ENCODE measurements at regions not wholly inside any gene's neighbourhood (a gene's known extent, or its start where the extent isn't known, plus 50 kb on each side); places are given as distances from the start of the nearest gene placed in this dataset.

DNA sequence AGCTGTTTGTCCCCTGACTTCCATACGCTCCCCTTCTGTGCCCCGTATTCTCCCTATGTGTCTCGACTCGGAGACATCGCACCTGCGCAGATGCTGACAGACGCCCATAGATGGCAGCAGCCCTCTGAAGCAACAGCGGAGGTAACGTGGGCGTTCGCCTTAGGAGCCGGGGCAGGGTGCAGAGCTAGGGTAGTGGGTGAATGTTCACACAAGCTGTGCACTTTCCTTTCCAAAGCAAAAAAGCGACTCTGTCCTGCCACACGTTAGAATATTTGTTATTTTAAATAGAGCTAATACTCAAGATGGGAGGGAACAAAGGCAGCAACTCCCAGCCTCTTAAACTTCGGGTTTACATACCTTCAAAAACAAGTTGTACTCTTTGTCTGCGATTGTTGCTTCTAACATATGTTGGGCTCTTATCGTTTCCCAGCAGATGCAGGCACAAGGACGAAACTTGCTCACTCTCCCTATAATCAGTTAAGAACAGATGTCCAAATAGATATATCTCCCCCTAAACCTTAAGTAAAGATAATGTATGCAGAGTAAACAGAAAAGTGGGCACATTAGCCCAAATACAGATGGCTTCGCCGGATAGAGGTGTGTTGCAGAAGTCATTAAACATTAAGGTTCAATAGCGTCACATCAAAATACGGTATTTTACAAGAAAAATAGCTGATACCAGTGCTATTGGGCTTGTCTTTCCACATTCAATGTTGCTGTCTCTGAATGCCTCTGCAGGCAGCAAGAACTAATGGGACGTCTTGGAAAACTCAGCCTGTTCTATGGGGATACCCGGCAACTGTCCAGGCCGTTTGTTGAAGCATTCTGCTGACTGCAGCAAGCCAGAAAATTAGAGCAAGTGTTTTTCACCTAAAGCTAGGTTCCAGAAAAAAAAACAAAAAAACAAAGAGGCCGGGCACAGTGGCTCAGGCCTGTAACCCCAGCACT, 340.3 kb upstream of the PRKCQ start:
- peak; percentile 70 for DNase-seq (ENCODE audit: low read depth)

DNA sequence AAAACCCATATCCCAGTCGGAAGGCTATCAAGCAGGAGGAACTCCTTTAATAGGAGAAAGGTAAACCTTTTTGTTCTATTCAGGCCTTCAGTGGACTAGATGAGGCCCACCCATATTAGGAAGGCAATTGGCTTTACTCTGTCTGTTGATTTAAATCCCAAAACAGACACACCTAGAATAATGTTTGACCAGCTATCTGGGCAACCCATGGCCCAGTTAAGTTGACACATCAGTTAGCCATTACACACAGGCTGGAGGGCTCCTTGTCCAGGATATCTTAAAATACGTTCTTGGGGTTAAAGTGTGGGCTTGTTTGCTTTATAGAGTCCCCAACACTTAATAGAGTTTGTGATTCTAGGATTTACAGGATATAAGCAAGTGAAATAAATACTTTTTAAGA, 339.0 kb upstream of the PRKCQ start:
- no peak for DNase-seq (ENCODE audit: low read depth)

DNA sequence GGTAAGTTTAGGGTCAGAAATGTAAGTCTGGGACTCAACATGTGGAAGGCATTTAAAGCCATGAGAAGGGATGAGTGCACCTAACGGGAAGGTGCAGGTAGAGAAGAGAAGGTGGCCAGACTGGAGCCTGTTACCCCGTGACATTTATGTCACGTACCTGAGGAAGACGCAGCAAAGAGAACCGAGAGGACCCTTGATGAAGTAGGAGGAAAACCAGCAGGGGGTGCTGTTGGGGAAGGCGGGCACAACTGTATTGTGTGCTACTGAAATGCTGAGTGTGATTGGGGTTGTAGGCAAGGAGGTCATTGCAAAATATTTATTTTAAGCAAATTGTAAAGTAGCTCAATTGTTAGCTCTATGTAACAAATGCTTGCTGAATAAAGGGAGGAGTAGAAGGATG, 338.2 kb upstream of the PRKCQ start:
- peak; percentile 59 for DNase-seq (ENCODE audit: low read depth)

DNA sequence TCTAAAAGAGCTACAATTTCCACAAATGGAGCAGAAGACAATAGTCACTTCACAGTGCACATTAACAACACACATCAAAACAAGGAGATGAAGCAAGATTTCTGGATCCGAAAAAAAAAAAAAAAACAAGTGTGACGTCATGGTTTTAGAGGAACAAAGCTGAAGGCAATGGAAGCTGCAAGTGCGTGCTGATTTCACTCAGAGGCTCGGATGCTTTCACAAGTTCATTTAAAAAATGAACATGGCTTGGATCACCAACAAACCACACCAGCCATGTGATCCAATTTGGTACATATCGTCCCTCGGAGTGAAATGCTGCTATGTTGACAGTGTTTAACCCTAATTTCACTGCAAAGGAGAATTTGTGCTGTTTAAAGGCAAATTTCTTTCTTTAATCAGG, 337.0 kb upstream of the PRKCQ start:
- DNase-seq (ENCODE audit: low read depth): no peak

DNA sequence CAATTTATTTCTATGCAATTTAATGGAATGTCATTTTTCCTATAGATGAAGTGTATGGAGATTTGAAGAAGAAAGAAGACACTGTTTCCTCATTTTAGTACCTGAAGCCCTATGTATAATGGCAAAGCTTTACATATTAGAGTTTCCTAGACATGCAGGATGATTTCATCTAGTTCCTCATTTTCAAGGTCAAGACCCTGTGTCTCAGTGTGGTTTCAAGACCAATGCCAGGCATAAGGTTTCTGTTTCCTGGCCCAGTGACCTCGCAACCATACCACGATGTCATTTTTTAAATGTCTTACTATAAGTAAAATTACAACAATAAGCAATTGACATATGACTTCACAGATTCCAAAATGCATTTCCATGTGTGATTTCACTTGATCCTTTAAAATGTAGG, 336.5 kb upstream of the PRKCQ start:
- no peak for DNase-seq (ENCODE audit: low read depth)

DNA sequence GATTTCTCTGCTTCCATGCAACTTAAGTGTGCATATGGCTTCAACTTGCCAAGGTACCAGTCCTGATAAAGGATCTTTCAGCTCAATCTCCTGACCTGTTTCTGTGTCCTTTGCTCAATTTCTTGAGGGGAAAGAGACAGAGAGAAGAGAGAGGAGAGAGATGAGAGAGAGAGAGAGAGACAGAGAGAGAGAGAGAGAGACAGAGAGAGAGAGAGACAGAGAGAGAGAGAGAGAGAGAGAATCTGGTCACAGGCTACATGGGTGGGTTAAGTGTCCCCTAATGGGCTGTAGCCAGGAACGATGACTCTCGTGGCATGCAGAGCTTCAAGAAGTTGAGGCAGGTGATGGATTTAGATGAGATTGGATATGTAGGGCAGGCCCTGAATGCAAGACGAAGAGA, 335.2 kb upstream of the PRKCQ start:
- DNase-seq (ENCODE audit: low read depth): no peak

DNA sequence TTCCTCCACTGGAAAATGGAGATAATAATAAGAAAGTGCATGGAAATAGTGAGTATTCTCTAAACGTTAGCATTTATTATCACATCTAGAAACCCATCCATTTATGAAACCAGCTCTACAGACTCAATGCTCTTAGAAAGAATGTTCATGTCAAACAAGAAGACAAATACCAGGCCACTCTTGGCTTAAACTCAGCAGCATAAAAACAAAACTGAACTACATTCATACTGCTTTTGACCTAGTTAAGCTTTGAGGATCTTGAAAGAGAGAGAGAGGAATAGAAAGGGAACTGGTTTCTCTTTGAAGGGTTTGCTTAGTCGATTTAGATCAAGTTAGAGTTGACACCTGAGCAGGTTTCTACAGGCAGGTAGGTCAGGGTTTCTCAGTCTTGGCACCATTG, 332.9 kb upstream of the PRKCQ start:
- no peak for DNase-seq (ENCODE audit: low read depth)

DNA sequence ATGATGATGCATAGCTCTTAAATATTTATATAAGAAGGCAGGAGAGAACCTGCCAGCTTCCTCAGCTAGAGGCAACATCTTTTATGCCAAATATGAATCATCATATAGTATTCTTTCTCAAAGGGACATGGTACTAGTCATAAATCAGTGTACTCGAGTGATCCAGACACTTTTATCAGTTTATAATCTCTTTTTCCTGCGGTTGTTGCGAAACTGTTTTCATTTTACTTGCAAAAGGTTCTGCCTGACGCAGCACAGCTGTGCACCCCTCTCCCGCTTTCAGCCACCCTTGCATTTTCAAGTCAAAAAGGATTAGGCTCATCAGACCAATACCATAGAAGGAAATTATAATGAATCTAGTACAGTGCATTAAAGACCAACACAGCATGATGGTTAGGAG, 332.3 kb upstream of the PRKCQ start:
- DNase-seq (ENCODE audit: low read depth): no peak

DNA sequence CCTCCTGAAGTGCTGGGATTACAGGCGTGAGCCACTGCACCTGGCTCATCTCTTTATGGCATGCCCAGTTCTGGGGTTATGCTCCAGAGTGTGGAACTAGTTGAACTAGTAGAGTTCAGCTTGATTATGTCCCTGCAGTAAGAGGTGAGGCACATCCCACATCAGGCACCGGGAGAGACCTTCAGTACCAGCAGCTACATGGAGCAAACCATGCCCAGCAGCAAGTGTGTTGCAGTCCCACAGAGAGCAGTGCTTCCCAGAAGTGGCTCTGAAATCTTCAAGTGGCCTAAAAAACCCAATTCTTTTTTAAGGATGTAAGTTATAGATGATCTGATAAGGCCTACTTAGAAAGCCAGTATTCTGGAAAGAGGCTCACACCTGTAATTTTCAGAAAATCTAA, 331.9 kb upstream of the PRKCQ start:
- DNase-seq (ENCODE audit: low read depth): no peak

DNA sequence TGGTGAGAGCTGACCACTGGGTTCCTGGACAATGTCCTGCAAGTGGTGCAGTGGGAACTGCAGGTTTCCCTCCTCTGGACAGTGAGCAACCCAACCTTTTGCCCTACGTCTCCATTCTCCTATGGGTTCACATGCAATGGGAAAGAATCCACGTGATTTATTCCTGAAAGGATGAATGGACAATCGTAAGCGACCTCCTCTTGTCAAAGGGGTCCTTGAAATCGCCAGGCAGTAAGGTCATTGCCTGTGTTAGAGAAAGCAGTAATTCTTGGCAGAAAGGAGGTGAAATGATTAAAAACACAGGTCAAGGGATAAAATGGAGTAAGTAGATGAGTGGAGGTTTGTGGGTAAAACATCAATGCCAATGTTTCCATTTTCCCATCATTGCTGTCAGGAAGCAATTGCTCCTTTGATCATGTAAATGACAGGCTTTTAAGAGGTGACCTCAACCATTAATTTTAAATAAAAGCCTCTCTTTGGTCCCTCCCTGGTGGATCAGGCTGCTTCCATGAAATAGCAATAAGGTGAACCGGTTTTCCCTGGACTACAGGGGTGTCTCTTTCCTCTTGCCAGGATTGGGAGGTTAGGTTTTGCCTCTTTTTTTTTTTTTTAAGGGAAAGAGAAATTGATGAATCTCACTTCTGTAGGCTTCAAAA, 330.0 kb upstream of the PRKCQ start:
- DNase-seq (ENCODE audit: low read depth): no peak

DNA sequence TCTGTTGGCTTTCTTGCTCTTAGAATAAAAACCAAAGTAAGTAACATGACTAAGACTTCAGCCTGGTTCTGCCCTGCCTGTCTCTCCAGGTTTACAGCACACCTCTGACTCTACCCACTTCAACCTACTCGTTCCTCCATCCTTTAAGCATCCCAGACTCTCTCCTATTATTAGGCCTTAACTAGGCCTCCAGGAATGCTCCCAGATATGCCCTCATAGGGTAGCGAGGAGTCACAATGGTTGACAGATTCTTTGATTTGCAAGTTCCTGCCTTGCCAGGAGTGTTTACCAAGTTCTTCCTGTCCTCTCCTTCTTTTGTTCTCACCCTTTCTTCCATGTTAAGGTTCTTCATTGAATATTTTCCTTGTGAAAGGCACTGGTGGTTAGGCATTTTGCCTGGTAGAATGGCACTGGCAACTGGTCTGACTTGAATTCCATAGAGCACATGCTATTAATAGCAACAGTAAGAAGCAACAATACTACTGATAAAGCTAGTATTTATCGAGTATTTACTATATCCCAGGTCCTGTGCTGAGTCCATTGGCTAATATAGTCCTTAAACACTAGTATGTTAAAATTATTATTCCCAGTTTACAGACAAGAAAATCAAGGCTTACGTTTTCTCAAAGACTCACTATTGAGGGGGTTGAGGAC, 327.9 kb upstream of the PRKCQ start:
- DNase-seq (ENCODE audit: low read depth): no peak

DNA sequence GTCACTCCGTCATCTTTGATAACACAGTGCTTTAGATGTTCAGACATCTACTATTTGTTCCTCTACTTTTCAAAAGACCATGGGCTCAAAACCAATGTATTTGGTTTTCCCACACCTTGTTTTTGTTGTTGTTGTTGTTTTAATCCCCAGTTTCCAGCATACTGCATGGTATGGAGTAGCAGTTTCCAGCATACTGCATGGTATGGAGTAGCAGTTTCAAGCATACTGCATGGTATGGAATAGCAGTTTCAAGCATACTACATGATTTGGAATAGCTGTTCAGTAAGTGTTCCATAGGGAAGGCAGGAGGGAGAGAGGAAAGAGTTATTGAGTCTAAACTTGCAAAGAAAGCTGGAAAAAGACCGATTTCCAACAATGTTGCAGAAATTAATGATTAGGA, 314.3 kb upstream of the PRKCQ start:
- no peak for DNase-seq (ENCODE audit: low read depth)

DNA sequence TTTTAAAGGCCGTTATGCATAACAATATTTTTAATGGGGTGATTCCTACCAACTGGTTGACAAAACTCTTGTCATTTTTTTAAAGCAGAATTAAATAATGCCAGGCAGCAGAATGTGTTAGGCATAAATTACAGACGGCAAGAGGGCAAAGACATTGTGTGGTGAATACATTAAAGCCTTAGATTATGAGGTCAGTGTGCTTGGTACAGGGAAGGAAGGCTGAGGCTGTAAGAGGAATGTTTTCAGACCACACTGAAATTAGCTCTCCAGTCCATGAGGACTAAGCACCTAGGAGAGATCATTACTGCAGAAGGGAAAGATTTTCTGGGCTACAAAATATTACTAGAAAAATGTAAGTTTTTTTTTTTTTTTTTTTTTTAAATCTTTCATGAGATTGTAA, 312.8 kb upstream of the PRKCQ start:
- no peak for DNase-seq (ENCODE audit: low read depth)

DNA sequence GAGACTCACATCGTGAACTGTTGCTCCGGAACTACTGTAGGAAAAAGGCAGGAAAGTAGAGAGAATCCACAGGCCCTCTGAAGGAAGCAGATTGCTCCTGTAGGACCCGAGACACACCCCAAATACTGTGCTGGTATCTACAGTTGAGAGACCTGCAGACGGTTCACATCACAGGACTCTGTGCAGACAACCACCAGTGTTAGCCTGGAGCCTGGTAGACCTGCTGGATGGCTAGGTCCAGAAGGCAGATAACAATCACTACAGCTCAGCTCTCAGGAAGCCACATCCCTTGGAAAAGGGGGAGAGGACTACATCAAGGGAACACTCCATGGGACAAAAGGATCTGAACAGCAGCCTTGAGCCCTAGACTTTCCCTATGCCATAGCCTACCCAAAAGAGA, 311.8 kb upstream of the PRKCQ start:
- no peak for DNase-seq (ENCODE audit: low read depth)

DNA sequence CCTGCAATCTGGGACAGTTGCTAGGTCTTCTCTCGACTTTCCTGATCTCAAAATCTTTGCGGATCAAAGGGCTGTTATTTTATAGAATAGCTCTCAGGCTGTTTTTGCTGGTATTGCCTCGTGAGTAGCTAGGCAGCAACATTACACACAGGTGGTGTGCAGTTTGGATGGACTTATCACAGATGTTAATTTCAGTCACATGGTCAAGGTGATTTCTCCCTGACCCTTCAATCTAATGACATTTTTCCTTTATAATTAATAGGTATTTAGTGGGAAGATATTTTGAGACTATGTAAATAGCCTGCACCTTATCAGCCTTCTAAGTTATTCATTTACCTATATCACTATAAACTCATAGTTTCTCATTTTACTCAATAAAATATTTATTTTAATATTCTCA, 309.6 kb upstream of the PRKCQ start:
- DNase-seq (ENCODE audit: low read depth): no peak

DNA sequence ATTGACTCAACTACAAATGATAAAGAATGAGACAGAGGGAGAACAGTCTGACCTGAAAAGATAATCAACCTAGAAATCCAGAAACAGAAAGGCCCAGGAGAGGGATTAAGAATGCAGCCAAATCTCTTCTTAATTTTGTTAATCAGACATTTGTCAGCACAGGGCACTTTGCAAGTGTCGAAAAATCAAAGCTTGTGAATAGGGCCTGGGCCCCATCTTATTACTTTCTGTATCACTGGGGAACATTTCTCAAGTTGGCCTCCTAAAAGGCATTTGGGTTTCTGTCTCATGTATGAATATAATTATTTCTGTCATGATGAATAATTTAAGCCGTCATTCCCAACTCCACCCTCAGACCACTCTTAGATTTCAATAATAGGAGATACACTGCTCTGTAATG, 308.4 kb upstream of the PRKCQ start:
- DNase-seq (ENCODE audit: low read depth): no peak

DNA sequence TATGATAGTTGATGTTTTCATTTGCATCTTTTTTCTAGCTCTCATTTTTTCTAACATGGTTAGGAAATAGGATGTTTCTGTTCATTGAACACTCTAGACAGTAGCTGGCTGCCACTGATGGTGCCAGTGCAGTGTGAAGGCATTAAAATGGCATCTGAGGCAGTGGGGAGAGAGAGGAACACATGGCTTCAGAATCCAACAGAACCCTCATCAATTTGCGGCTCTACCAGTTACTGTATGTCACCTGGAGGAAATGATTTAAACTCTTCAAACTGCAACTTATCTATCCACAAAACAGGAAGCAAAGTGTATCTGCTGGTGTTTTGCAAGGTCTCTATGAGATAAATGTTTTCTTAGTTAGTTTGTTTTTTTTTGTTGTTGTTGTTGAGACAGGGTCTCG, 305.2 kb upstream of the PRKCQ start:
- no peak for DNase-seq (ENCODE audit: low read depth)

DNA sequence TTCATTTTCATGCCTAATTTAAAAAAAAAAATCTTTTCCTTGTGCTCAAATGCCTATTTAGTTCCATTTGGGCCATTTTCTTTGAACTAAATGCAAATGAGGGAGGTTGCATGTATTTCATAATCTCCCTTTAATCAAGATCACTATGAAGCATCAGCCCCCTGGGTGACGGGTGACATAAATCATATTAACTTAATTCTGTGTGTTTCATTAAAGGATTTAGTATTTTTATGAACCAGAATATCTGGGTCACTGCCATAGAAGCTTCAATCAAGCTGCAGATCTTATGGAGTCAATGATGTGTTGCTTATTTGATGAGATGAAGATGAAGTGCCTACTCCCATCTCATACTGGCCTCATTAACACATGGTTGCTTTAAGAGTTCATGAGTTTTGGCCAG, 301.9 kb upstream of the PRKCQ start:
- DNase-seq (ENCODE audit: low read depth): no peak

DNA sequence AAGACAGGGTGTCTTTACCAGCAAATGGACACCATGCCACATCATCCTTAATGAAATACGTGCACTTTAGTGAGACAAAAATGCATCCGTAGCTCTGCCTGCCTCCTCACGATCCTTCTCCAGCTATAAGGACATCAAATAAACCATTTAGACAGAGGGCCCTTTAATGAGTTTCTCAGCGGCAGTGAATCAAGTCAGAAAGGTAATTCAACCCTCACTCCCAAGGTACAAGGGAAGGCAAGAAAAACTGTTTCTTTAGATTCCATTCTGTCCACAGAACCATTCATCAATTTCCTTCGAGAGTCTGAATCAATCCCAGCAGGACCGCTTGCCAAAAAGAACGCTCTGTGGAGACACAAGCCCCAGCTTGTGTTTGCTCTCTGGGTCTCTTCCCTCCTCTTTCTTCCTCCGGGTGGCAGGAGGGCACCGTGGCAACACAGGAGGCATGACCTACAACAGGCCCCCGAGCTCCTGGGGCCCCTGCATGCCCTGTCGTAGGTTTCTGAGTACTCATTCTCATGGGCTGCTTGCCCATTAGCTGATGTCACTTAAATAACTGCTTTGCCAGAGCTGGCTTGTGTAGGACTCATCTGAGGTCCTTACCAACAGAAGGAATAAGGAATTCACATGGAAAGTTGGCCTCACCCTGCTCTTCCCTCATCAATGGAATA, 297.8 kb upstream of the PRKCQ start:
- no peak for DNase-seq (ENCODE audit: low read depth)

DNA sequence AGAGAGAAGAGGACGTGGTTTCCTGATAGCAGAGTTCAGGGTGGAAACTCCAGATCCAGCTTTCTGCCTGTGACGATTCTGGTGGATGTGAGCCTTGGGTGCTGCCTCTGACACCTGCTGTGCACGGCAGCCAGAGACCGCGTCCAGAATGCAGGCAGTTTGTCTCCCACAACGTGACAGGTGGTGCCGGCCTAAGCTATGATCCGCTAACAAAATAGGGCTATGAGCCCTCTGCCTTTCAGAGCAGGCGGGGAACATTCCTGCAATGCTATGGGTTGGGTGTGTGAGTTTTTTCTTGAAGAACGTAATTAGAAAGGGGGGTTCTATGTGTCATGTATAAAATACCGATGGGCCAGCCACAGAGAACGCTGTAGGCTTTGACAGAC, 297.3 kb upstream of the PRKCQ start:
- DNase-seq (ENCODE audit: low read depth): no peak

DNA sequence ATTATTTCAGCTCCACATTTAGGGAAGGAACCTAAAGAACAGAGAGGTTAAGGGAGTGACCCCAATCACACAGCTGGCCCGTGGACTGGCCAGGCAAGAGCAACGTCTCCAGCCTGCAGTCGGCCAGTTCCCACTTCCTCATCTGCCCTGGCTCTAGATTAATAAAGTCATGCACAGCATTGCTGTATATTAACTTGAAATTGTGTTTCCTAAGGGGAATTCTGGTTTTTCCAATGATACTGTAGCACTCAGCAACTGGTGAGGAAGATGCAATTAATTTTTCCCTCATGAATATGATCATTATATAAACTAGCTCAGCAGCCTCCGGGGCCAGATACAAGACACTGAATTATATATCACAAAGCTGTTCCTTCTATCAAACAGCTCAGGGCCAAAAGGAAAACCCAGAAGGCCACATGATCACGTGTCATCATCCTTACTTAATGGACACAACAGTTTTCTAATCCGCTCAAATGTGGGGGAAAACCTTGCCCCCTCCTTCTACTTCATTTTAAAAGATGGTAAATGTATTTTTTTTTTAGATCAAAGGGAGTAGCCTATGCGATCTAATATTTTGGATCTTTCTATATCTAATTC, 295.3 kb upstream of the PRKCQ start:
- DNase-seq (ENCODE audit: low read depth): no peak

DNA sequence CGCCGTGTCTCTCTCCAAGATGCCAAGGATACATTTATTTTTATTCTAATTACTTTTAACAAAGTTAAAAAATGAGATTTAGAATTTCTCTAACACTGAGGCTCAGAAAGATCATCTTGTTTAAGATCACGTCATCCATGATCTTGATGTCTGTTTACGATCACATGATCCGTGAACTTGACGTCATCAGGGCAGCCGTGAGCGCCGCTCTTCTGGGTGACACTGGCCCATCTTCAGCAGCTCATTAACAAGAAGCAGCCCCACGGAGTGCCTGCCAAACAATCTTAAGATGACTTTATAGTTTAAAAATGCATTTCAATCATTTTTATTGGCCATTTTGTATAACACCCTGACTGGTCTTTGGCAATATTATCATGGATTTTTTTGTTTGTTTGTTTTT, 291.1 kb upstream of the PRKCQ start:
- no peak for DNase-seq (ENCODE audit: low read depth)
